IPS DF 19.7 (cell line): ENCODE measurements at regions not wholly inside any gene's neighbourhood (a gene's known extent, or its start where the extent isn't known, plus 50 kb on each side); places are given as distances from the start of the nearest gene placed in this dataset.

Experiments used
- DNase-seq: peaks from one replicate; pipeline ENCODE4 v3.0.0-alpha.2; 2013; ENCODE audit warnings: low read depth, low spot score

DNA sequence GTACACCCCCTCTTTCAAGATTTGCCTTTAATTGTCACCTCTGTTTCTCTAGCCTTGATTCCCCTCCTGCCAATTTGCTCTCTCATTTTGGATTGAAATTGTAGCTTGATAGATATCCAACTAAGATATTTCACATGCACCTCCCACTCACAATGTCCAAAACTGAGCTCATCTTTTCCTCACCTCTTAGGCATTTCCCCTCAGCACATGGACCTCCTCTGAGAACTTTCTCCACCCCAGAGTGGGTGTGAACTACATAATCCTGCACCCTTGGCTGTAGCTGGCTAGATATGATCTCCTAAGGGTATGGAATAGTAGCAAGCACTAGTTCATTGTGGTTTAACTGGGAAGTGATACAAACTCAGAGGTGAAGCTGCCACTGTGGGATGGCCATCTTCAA, 91.5 kb upstream of the SESN3 start:
- DNase-seq = no peak

DNA sequence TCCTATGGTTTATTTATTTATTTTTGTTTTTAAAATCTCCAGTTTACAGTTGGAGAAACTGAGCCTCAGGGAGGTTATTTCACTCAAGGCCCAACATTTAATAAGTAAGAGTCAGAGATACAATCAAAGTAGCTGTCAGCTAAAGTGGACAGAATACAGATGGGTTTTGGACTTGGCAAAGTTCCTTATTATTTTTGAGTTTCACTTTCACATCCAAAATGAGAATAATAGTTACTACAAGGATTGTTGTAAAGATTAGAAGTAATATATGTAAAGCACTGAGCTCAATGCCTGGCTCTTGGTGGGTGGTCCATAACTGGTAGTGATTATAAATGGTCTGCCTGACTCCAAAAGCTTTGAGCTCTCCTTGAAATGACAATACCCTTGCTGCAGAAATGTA, 87.5 kb upstream of the SESN3 start:
- no peak for DNase-seq

DNA sequence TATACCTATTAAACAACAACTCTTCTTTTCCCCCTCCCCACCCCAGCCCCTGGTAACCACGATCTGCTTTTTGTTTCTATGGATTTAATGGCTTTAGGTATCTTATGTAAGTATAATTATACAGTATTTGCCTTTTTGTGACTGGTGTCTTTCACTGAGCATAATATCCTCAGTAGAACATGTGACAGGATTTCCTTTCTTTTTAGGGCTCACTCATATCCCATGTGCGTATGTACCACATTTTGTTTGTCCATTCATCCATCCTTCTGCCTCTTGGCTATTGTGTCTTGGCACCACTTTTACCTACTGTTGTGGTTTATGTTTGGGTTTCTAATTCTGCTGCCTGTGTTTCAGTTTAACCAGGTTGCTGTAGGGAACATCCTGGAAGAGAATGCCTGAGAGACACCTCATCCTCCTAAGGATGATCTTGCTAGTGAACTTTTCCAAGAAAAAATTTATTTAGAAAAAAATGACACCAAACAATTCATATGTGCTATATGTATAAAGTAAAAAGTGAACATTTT, 77.6 kb upstream of the SESN3 start:
- no peak for DNase-seq

DNA sequence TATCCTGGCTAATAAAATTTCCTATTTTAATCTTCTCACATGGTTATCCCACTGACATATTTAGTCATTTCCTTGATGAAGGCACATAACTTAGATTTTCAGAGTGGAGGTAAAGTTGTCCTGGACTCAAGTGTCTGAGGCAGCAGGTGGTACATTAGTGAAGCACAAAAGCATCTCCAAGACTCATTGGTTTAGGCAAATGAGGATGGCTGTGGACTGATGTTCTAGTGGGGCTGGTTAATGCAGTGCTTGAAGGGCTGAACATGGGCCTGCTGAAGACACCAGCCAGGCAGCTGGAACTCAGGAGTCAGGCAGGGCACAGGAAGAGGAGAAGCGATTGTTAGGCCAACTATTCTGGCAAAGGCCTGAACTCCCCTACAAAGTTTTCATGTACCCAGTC, 76.3 kb upstream of the SESN3 start:
- DNase-seq = no peak

DNA sequence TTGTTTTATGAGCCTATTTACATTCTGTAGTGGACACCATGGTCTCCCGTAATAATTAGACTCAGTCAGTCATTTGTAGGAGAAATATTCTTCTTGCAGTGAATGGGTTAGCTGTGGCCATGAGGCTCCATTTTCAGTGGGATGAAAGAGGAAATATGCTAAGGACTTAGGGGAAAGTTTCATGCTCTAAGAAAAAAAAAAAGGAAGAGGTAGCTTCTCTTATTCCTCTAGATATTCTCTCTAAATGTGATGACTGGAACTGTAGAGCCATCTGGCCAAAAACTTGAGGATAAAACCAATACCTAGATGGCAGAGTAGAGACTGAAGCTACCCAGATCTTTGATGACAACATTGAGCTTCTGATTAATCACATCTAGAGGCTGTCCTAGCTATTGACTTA, 75.8 kb upstream of the SESN3 start:
- no peak for DNase-seq

DNA sequence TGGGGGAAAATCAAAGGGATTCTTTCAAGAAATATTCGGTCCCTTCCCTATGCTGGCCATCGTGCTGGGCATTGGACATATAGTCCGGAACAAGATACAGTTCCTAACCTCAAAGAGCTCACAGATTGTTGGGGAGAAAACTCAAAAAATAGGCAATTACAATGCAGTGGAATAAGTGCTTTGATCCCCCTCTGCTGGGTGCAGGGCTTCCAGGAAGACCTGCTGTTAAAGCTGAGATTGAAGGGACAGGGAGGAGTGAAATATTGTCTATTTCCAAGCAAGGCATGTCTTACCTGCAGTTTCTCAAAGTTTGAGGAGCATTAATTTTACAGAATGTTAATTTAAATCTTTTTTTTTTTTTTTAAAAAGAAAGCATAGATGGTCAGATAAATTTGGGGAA, 75.1 kb upstream of the SESN3 start:
- no peak for DNase-seq

DNA sequence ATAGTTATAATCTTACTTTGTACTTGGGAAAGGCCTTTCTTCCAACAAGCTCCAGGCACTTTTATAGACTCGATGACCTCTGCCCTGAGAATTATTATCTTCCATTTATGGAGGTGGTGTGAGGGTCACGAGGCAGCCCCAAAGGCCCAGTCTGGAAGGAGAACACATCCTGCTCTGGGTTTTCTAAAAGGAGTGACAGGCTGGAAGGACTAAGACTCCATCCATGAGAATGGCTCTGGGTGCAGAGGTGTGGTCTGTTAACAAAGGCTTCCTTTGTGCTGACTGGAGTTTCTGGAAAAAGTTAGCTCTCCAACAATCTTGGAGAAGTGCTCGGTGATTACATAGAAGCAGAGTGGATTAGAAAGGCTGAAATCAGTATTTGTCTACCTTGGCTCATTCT, 74.7 kb upstream of the SESN3 start:
- DNase-seq = no peak

DNA sequence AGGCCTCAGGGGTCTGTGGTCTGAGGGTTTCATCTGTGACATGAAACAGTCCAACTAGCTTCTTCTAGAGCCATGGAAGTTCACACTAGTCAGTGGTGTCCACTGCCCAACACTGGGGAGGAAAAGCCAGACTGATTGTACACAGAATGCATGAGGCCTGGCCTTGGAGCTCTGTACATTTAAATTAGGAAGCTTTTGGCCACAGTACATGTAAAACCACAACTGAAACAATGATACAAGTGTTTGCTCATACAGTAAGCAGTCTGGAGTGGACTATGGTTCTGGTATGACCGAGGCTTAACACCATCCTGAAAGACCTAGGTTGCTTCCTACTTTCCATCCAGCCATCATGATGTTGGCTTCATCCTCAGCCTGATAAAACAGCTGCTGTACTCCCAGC, 73.8 kb upstream of the SESN3 start:
- no peak for DNase-seq

DNA sequence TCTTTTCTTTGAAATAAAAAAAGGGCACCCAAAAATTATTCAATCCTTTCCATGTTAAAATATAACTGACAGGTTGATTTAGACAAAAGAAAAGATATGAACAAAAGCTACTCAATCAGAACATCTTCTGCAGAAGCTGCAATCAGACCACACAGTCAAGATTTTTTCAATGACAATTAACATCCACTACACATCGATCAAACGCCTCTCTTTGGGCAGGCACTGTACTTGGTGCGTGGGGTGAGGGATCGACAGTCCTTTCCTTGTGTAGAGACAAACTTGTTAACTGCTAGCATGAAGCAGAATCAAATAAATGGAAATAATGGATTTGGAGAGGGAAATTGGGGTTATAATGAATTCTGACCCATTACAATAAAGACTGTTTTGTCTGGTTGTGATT, 71.2 kb upstream of the SESN3 start:
- DNase-seq = no peak

DNA sequence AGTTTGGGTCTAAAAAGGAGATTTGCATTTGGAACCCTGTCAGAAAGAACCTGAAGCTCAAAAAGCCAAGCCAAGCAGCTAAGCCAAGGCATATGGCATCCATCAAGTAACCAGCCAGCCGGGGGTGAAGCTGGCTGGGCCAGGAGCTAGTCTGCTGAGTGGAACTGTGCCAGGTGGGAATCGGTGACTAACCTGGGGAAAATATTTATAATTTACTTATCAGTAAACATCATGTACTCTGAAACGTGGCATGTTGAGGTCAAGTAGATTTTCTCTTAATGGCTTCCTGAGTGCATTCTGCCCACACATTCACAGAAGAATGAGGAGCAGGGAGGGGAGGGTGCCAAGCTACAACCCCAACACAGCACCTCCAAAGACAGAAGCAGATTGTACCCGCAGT, 70.5 kb upstream of the SESN3 start:
- DNase-seq = no peak

DNA sequence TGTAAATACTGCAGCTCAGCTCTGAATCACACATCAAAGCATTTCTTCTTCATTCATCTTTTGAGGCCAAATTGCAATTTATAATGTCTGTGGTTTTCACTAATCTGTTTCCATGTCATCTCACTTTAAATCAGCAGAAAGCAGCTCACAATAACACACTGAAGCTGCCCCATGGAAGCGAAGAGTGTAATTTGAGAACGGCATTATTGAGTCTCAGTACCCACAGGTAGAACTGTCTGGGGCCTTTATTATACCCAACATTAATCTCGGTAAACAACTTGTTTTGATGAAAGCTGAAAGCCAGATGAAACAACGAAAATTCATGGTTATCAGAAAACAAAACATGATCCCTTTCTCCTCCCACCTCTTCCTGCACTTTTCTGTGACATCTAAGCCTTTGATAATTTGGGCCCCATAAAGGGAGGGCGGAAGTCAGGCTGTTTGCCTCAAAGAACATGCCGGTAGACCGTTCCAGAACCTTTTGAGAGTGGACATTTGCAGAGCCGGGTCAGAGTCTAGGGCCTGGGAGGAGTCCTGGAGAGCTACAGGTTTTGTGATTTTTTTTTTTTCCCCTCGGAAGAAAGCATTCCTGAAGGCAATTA, 68.2 kb upstream of the SESN3 start:
- no peak for DNase-seq

DNA sequence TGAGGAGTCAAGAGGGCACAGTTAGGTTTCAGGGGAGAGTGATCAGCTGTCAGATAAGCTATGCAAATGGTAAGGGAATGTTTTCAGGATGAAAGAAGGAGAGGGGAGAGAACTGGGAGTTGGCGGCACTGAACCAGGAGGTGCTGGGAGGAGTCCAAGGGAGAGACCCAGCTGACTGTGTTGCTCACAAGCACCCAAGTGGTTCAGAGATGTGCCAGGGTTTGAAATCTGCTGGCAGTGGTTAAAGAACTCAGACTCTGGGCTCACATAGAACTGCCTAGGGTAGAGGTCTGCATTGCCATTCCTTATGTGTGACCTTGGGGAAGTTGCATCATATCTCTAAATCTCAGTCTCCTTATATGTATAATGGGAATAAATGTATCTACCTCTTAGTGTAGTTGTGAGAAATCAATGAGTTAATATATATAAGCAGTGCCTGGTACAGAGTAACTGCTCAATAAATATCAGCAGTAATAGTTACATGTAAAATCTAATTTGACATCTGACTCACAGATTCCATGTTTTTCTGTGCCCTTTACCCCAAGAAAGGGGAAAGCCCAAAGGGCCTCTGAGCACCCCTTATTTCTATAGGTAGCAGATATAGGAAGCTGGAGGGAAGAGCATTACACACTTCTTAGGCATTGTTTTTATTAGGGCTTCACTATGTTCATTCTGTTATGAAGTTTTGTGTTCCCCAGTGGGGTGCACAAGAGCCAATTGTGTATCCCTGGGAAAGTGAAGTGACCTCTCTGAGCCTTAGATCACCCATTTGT, 66.9 kb upstream of the SESN3 start:
- DNase-seq = no peak

DNA sequence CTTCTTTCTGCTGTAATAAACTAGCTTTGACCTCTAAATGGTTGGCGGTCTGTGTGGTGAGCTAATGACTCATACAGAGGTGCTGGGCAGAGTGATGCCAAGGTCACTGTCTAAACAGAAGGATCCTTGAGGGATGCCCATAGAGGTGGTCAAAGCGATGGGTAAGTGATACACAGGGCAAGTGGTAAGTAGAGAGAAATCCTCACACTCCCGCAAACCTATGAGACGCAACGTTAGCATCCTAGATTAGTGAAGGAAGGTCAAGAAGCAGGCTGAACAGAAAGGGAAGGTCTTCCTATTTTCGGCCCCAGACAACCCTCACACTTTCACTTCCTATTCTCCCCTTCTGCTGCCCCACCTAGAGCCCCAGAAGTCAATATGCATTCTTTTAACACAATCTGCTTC, 65.6 kb upstream of the SESN3 start:
- no peak for DNase-seq

DNA sequence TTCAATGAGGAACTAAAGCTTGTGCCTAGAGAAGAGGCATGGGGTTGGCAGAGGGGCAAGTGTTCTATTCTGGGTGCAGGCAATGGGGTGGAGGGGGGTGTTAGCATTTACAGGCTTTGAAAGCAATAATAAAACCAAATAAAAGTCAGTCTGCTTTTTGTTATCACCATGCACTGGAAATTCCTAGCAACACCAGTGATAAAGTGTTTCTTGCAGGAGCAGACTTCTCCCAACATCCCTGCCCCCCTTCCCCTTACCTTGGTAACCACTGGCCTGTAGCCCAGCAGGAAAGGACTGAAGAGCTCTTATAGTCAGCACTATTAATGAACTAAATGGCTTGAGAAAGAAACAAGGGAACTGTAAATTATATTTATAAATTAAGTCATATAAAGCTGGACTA, 65.2 kb upstream of the SESN3 start:
- DNase-seq = no peak

DNA sequence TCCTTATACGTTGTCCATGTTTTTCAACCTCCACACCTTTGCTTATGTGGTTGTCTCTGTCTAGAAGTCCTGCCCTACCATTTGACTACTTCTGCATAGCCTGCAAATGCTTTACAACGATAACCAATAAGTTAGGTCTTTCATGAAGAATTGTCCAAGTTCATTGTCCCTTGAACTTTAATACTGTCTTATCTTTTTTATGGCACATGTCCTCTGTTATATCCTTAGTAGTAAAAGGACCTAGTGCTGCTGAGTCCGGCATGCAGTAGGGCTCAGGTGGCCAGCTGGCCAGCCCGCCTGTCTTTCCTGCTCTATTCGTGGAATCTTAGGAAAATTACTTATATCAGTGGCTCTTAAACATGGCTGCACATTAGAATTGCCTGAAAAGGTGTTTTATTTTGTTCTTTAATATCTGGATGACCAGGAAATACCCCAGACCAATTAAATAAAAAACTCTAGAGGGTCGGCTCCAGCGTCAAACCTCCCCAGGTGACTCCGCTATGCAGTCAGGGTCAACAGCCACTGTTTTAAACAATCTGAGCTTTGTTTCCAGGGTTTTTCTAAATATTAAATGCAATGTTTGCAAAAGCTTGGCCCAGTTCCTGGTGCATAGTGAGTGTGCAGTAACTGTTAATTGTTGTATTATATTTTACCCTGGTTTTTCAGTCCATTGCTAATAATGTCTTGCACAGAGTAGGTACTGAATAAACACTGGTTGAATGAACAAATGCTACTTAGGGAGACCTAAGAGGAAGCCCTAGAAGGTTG, 64.6 kb upstream of the SESN3 start:
- DNase-seq = no peak

DNA sequence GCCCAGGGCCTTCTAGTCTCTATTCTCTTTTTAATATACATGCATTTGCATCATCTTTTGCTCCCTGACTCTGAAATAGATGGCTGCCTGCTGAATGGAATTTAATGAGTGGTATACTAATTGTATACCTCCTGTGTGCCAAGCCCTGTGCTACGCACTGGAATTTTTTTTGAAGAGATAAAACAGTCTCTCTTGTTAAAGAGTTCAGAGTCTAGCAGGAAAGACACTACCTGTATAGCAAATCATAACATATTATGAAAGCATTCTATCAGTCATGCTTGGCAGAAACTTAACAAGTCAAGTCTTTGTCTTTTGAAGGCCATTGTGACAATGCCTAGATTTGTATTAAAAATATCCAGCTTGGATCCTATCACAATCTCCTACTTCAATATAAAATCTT, 63.7 kb upstream of the SESN3 start:
- DNase-seq = no peak

DNA sequence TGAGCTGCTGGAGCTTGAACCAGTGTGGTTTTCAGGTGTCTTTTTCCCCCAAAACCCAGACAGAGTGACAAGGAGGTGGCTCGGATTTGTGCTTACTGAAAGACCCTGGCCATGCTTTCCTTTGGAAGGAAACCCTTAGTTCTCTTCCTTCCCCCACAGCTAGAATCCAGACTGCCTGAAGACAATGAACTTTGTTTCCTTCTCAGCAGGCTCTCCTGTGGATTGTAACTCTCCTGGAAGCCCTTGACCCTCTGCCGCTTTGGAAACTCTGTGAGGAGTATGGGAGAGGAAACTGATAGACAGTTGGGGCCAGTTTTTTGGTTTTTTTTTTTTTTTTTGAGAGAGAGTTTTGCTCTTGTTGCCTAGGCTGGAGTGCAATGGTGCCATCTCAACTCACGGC, 62.1 kb upstream of the SESN3 start:
- DNase-seq = no peak

DNA sequence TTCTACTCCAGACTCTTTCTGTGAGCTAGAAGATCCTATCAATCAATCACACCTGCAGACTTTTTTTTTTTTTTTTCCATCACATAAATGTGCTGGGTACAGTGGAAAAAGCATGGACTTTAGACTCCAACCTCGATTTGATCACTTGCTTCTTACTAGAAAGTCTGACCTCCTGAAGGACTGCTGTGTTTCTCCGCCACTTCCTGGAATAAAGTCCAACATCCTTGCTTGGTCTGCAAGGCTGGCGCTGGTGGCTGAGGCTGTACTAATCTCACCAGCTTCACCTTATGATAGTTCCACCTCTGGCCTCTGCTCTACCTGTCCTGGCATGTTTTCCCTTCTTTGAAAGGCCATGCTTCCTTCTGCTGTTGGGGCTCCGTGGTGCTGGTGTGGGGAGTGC, 60.9 kb upstream of the SESN3 start:
- no peak for DNase-seq

DNA sequence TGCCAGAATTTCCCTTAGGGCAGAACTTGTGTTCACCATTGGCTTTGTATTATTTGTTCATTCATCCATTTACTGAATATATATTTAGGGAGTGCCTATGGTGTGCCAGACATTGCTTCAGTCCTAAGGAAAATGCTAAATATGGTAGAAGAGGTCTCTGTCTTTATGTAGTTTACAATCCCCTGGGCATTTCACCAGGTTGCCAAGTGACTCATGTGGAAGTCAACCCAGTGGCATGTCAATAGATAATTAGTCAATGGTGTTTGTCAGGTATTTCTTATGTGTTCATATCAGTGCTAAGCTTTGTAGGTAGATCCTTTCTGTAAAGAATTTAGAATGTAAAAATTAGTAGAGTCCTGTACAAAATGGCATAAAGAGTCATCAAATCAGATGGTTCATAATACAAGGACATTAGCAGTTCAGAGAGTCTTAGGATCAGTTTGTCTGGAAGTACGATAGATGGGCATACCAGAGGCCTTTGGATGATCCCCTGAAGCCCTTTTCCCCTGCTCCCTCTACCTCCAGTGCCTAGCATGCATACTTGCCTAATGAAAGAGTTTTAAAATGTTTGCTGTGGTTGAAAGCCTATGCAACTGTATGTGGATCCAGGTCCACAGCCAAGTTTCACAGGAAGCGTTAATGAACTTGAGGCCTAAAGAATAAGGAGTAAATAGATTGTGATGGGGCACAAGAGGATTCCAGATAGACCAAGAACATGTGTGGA, 58.5 kb upstream of the SESN3 start:
- DNase-seq = no peak

DNA sequence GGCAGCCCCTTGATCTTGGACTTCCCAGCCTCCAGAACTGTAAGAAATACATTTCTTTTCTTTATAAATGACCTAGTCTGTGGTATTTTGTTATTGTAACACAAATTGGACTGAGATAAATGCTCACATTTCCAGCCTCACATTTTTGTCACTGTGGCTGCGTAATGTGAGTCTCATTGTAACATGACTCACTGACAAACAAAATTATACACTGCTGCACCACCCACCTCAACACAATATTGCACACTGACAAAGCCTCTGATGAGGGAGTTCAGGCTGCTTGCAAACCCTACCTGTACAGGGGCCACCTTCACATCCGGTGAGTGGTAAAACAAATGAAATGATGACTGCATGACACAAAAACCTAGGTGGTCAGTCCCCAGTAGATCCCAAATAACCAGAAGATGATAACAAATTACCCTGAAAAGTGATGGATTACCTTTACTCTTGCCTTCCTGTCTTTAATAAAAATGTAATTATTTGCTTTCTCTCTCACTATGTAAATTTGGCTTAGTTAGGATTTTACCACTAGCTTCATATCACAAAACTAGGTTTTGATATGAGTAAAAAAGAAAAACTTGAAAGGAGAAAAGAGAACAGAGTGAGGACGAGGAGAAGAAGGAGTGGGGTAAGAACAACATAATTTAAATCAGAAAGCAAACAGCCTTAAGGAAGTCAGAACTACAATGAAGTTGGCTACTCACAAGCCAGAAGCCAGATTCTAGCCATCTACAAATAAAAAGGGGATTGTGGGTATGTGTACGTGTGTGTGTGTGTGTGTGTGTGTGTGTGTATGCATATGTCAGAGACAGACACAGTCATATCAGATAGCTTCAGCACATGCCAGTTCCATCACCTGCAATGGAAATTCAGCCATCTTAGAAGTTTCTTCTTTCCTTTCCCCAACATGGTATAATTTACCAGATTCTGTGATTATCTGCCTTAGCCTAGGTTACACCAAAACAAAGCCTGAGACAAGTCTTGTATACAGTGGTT, 53.4 kb upstream of the SESN3 start:
- no peak for DNase-seq

DNA sequence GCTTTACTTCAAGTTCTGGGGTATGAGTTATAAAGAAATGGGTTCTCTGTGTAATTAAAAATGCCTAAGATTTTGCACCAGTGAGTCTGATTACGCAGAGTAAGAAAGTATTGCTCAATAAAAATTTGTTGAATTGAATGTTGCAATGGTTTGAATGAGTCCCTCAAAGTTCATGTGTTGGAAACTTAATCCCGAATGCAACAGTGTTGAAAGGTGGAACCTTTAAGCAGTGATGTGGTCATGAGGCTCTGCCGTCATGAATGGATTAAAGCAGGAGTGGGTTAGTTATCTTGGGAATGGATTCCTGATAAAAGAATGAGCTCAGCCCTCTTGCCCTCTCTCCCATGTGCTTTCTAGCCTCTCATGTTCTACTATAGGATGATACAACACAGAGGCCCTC, 52.6 kb upstream of the SESN3 start:
- DNase-seq = no peak
